GM19240 (cell line): ENCODE measurements at regions not wholly inside any gene's neighbourhood (a gene's known extent, or its start where the extent isn't known, plus 50 kb on each side); places are given as distances from the start of the nearest gene placed in this dataset.
"Not testable (repeated sequence)": the region's sequence is repeated elsewhere in the genome, so short reads cannot be mapped to it uniquely, and the experiment has no call there.

Experiments used
- DNase-seq: peaks from one replicate; pipeline ENCODE4 v3.0.0; 2011; ENCODE audit warnings: low spot score; ENCODE audit not compliant: insufficient read length

- DNase-seq, result not testable (repeated sequence)
Measured at GRCh38 chrX:128783139-128783538, 730.9 kb upstream of the ACTRT1 start.

DNA sequence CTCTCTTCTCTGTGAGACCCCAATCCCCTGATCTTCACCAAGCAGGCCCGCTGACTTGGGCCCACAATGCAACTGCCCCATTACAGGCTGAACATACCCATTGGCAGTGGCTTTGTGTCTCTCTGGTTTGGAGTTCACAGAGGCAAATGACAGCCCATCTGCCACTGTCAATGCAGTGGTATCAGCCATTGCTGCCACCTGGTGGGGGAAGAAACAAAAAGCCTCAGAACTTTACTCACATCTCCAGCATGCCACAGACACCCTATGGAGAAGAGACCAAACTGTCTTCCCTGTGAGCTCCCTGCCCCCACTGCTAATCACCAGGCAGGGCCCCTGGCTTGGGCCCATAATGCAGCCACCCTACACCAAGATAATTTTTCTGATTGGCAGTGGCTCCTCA lies 729.3 kb upstream of the ACTRT1 start:
- no peak for DNase-seq

GRCh38 chrX:128780934-128781333 lies 728.7 kb upstream of the ACTRT1 start:
- no peak for DNase-seq

DNA sequence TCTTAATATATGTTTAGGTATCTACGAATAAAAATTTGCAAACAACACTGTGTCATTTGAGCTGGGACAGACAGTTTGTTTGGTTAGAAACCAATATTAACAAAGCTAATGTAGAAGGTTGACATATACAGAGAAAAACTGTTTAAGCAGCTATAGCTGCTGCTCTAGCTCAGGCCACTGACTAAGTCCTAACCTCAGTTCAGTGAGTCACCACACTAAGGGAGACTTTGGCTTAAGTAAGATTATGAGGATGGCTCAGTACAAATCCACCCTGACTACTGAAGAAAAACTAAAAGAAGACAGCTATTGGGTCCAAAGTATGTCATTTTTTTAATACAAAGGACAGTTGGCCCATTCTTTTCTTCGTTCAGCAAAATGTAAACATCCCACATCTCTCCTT lies 717.3 kb upstream of the ACTRT1 start:
- DNase-seq, result no peak

GRCh38 chrX:128759745-128760144 lies 707.5 kb upstream of the ACTRT1 start:
- no peak for DNase-seq

DNA sequence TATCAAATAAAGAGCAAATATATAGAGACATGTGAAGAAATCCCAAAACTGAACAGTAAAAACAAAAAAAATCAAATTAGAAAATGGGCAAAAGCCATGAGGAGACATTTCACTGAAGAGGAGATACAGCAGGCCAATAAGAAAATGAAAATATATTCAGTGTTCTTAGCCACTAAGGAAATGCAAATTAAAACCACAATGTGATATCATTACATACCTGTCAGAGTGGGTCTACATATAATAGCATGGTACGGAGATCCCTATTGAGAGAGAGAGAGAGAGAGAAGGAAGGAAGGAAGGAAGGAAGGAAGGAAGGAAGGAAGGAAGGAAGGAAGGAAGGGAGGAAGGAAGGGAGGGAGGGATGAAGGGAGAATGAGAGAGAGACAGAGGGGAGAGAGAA lies 707.0 kb upstream of the ACTRT1 start:
- DNase-seq, result no peak

- no peak for DNase-seq
Measured at GRCh38 chrX:128754130-128754529, 701.9 kb upstream of the ACTRT1 start.

GRCh38 chrX:128739539-128739938 lies 687.3 kb upstream of the ACTRT1 start:
- no peak for DNase-seq

DNA sequence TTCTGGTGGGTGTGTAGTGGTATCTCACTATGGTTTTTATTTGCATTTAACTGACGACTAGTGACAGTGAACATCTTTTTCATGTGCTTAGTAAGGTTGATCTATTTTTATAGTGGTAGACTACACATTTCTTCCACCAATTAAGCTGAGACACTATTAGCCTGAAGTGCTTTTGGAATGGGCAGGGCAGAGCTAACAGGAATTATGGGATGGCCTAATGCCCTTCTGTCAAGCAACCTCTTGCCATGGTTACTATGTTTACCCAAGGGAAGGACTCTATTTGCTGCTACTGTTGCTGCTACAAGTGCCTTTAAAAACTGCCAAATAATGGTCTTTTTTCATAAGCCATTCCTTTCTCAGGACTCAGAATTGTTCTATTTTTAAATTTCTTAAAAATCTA lies 676.7 kb upstream of the ACTRT1 start:
- no peak for DNase-seq

DNA sequence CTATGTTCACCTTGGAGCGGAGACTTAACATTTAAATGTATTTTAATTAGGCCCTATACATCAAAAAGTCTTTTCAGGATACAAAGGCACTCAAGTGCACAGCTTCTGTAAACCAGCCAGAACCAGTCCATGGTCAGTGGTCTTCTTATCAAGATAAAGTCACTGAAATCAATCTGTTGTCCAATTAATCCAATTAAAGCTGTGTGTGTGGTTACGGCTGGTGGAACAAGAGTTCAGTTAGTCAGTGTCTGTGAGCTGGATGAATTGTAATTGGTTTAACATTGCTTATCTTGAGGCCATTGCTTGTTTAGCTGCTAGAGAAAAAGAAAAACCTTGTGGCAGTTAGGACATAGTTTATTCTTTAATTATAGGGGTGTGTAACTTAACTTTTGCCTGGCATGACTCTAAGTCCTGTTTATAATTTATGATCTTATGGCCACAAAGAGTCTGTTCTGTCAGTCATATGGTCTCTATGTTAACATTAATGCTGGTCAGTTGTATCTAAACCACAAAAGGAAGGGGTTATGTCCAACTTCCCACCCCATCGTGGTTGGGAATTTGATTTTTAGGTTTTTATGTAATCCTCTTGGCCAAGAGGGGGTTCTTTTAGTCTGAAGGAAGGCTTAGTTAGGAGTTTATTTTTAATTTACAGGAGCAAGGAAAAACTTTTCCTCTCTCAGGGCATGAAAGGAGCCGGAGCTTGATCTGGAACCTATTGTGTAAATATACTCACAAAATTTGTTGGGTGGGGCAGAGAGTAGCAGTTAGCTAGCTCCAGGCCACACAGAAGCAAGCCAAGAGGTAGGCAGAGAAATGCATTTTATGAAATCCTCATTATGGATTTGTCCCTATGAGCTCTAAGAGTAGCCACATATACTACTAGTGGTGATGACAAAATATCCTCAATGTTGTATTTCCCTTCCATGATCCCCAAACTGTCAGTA lies 665.7 kb upstream of the ACTRT1 start:
- no peak for DNase-seq

GRCh38 chrX:128714425-128714824 lies 662.2 kb upstream of the ACTRT1 start:
- no peak for DNase-seq

DNA sequence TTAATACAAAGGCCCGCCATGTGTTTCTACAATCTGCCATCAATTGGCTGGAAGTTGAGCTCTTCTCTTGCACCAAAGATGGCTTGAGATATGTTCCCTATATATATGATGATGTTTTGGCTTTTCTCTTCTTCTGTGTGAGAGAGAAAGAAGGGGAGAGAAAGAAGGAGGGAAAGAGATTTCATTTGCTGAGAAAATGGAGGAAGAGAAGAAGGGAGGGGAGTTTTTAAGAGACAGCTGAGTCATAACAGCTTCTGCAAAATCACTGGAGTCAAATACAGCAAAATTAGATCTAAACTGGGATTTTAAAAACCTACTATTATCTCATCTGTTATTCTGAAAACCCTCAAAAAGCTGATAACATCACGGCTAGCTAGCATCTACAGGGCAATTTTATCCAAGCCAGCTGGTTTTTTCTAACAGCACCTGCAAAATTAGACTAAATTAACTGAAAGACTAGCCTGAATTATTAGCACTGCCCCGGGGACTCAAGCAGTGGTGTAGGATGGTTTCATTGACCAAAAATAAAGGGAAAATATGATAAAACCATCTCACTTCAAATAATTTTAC lies 647.6 kb upstream of the ACTRT1 start:
- no peak for DNase-seq

- DNase-seq, result no peak
Measured at GRCh38 chrX:128698573-128699181, 646.5 kb upstream of the ACTRT1 start.

DNA sequence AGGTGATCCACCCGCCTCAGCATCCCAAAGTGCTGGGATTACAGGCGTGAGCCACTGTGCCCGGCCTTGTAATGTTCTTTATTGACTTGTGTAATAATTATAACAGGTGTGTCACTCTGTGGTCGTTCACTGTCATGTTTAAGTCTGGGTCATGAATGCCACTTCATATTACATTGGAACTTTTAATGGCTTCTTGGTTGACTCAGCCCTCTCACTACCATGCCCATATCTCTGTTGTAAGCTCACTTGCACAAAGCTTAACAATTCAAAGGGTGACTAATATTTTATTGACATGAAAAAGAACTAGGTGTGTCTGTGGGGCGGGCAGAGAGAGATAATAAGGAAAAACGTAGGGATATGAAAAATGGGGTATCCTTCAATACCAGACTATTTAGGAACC lies 639.7 kb upstream of the ACTRT1 start:
- DNase-seq, result no peak

DNA sequence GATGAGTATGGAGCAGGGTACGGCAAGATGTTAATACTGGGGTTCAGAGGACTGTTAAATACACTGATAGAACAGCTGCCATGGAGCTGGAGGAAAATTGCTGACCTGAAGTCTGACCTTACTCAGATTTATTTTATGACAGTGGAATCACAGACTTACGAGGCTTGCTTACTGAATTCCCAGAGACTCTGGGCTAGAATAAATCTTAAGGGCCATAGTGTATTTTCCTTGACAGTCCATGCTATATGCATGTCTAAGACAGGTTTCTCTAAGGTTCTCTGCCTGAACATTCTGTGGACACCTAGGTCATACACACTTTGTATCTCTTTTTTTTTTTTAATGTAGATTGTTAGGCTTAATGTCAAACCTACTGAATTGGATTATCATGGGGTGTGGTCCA lies 633.2 kb upstream of the ACTRT1 start:
- no peak for DNase-seq

GRCh38 chrX:128676651-128677050 lies 624.4 kb upstream of the ACTRT1 start:
- DNase-seq, result no peak

- DNase-seq, result not testable (repeated sequence)
Measured at GRCh38 chrX:128674326-128675086, 622.3 kb upstream of the ACTRT1 start.

GRCh38 chrX:128664211-128664610 lies 612.0 kb upstream of the ACTRT1 start:
- DNase-seq, result no peak

DNA sequence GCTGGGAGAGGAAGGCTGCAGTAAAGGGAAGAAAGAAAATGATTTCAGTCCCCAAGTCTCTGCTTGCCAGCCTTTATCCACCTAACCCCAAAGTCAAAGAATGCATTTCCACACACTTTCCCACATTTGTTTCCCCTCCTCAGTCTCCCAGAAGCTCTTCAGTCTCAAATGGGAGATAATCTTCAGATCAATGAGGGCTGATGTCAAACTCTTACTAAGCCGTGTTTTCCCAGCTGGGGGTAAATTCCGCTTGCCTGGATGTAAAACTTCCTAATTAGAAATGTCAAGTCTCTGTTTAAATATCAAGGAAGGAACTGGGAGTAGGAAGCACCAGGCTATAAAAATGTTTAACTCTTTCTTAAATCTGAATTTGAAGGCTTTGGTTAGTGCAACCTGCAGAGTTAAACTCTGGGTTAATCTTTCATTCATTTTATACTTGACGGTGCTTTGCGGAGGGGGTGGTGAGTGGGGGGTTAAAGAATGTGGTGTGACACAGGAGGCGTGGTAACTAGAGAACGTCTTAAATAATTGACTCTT lies 601.4 kb upstream of the ACTRT1 start:
- DNase-seq, result no peak

- DNase-seq, result no peak
Measured at GRCh38 chrX:128650326-128650725, 598.1 kb upstream of the ACTRT1 start.

- DNase-seq, result no peak
Measured at GRCh38 chrX:128634754-128635153, 582.6 kb upstream of the ACTRT1 start.
